ENCODE measurements at regions not wholly inside any gene's neighbourhood (a gene's known extent, or its start where the extent isn't known, plus 50 kb on each side); places are given as distances from the start of the nearest gene placed in this dataset.

DNA sequence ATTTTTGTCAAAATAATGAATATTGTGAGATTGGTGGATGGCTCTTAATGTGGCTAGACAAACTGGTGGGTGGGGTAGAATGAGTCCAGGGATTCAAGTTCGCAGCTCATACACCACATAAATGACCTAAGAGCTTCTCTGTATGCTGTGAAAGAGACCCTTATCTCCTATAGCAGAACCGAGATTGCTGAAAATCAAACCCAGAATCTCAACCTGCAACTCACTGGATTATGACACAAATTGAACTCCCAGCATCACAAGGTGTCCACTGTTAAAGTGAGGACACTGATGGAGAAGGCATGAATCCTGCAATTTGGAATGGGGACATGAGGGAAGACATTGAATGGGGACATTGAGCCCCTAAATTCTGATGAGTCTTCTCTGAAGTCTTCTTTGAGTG is 51.3 kb upstream of the CNKSR3 start:
- no peaks in the 10 kb centered on the region for H3K9me3 ChIP-seq (ENCODE audit: insufficient read depth, low read length, severe bottlenecking)
- H3K4me1 ChIP-seq (ENCODE audit: insufficient read depth, low read length): no peaks in the 10 kb centered on the region
- no peak overlapping the region for H3K4me3 ChIP-seq (ENCODE audit: low read depth in 1 of 2, low read length in 2 of 2)
- no peak overlapping the region for H3K4me2 ChIP-seq (ENCODE audit: insufficient read depth, low read length)
- ATAC-seq (ENCODE audit: insufficient read depth, low read depth) (no peak), DNase-seq (no peak)
- no peaks in the 10 kb centered on the region for H3K79me2 ChIP-seq (ENCODE audit: insufficient read depth, low read length)
- H3K27me3 ChIP-seq (ENCODE audit: insufficient read depth, low read length, poor library complexity): no peaks in the 10 kb centered on the region
- H3K36me3 ChIP-seq (ENCODE audit: insufficient read depth, low read length): no peaks in the 10 kb centered on the region
- no peak overlapping the region for H2AFZ ChIP-seq (ENCODE audit: low read depth, low read length)
- H3K27ac ChIP-seq (ENCODE audit: low read length): no peak overlapping the region
- no peaks in the 10 kb centered on the region for H4K20me1 ChIP-seq (ENCODE audit: insufficient read depth, low read length)
- H3K9ac ChIP-seq (ENCODE audit: low read depth, low read length): no peak overlapping the region
- TF ChIP-seq, protein P1, sequence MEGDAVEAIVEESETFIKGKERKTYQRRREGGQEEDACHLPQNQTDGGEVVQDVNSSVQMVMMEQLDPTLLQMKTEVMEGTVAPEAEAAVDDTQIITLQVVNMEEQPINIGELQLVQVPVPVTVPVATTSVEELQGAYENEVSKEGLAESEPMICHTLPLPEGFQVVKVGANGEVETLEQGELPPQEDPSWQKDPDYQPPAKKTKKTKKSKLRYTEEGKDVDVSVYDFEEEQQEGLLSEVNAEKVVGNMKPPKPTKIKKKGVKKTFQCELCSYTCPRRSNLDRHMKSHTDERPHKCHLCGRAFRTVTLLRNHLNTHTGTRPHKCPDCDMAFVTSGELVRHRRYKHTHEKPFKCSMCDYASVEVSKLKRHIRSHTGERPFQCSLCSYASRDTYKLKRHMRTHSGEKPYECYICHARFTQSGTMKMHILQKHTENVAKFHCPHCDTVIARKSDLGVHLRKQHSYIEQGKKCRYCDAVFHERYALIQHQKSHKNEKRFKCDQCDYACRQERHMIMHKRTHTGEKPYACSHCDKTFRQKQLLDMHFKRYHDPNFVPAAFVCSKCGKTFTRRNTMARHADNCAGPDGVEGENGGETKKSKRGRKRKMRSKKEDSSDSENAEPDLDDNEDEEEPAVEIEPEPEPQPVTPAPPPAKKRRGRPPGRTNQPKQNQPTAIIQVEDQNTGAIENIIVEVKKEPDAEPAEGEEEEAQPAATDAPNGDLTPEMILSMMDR (IDR thresholded peaks at IDR 0.05; ENCODE audit: borderline replicate concordance, extremely low read depth, low read length, poor library complexity, severe bottlenecking): no peak
- TF ChIP-seq EZH2 (IDR thresholded peaks at IDR 0.05; ENCODE audit: borderline replicate concordance, low read depth, low read length, severe bottlenecking): no peak

- Histone ChIP-seq H3K4me2 (ENCODE audit: insufficient read depth, low read length) (no peak overlapping the region), H3K27me3 (ENCODE audit: insufficient read depth, low read length, poor library complexity) (no peaks in the 10 kb centered on the region), H3K9me3 (ENCODE audit: insufficient read depth, low read length, severe bottlenecking) (no peaks in the 10 kb centered on the region), H2AFZ (ENCODE audit: low read depth, low read length) (no peak overlapping the region), H3K79me2 (ENCODE audit: insufficient read depth, low read length) (no peaks in the 10 kb centered on the region), H3K4me3 (ENCODE audit: low read depth in 1 of 2, low read length in 2 of 2) (no peak overlapping the region), H3K9ac (ENCODE audit: low read depth, low read length) (no peak overlapping the region), H3K36me3 (ENCODE audit: insufficient read depth, low read length) (no peaks in the 10 kb centered on the region), H3K27ac (ENCODE audit: low read length) (no peak overlapping the region), H3K4me1 (ENCODE audit: insufficient read depth, low read length) (no peaks in the 10 kb centered on the region), H4K20me1 (ENCODE audit: insufficient read depth, low read length) (no peaks in the 10 kb centered on the region)
- ATAC-seq (ENCODE audit: insufficient read depth, low read depth): no peak
- TF ChIP-seq, protein P1 (IDR thresholded peaks at IDR 0.05; ENCODE audit: borderline replicate concordance, extremely low read depth, low read length, poor library complexity, severe bottlenecking): no peak
- TF ChIP-seq EZH2 (IDR thresholded peaks at IDR 0.05; ENCODE audit: borderline replicate concordance, low read depth, low read length, severe bottlenecking): no peak
- DNase-seq: no peak
Observed at GRCh38 chr6:154565331-154565730, 54.8 kb upstream of the CNKSR3 start.

GRCh38 chr6:154566866-154567265 is 56.4 kb upstream of the CNKSR3 start:
- Histone ChIP-seq H3K36me3 (ENCODE audit: insufficient read depth, low read length) (no peaks in the 10 kb centered on the region), H3K27ac (ENCODE audit: low read length) (no peak overlapping the region), H3K79me2 (ENCODE audit: insufficient read depth, low read length) (no peaks in the 10 kb centered on the region), H4K20me1 (ENCODE audit: insufficient read depth, low read length) (no peaks in the 10 kb centered on the region), H3K9me3 (ENCODE audit: insufficient read depth, low read length, severe bottlenecking) (no peaks in the 10 kb centered on the region), H3K9ac (ENCODE audit: low read depth, low read length) (no peak overlapping the region), H3K4me3 (ENCODE audit: low read depth in 1 of 2, low read length in 2 of 2) (no peak overlapping the region), H3K4me2 (ENCODE audit: insufficient read depth, low read length) (no peak overlapping the region), H3K4me1 (ENCODE audit: insufficient read depth, low read length) (no peaks in the 10 kb centered on the region), H3K27me3 (ENCODE audit: insufficient read depth, low read length, poor library complexity) (no peaks in the 10 kb centered on the region), H2AFZ (ENCODE audit: low read depth, low read length) (no peak overlapping the region)
- ATAC-seq (ENCODE audit: insufficient read depth, low read depth) (no peak), DNase-seq (no peak)
- TF ChIP-seq, protein P1 (IDR thresholded peaks at IDR 0.05; ENCODE audit: borderline replicate concordance, extremely low read depth, low read length, poor library complexity, severe bottlenecking): no peak
- TF ChIP-seq EZH2 (IDR thresholded peaks at IDR 0.05; ENCODE audit: borderline replicate concordance, low read depth, low read length, severe bottlenecking): no peak

DNA sequence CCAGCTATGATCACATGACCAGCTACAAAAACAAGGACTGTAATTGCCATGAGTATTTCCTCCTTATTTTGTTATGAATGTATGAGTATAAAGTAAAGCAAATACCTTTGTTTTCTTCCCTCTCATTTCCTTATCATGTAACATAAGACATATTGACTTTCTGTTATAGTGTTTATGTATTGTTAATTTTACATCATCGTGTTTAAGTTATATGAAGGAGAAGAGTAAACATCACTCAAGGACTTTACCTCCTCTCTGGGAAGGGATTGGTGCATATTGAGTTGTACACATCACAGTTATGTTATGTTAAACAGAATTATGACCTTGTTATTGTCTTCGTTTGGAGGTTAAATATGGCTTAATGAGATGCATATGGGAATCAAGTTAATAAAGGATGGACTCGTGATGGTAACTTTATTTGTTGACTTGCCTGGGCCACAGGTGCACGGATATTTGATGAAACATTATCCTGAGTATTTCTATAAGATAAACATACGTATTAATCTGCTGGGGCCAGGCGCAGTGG is 57.3 kb upstream of the CNKSR3 start:
- DNase-seq: no peak
- Histone ChIP-seq H2AFZ (ENCODE audit: low read depth, low read length) (no peak overlapping the region), H3K4me2 (ENCODE audit: insufficient read depth, low read length) (no peak overlapping the region), H3K79me2 (ENCODE audit: insufficient read depth, low read length) (no peaks in the 10 kb centered on the region), H3K4me3 (ENCODE audit: low read depth in 1 of 2, low read length in 2 of 2) (no peak overlapping the region), H3K27ac (ENCODE audit: low read length) (no peak overlapping the region), H4K20me1 (ENCODE audit: insufficient read depth, low read length) (no peaks in the 10 kb centered on the region), H3K4me1 (ENCODE audit: insufficient read depth, low read length) (no peaks in the 10 kb centered on the region), H3K36me3 (ENCODE audit: insufficient read depth, low read length) (no peaks in the 10 kb centered on the region), H3K9me3 (ENCODE audit: insufficient read depth, low read length, severe bottlenecking) (no peaks in the 10 kb centered on the region), H3K9ac (ENCODE audit: low read depth, low read length) (no peak overlapping the region), H3K27me3 (ENCODE audit: insufficient read depth, low read length, poor library complexity) (no peaks in the 10 kb centered on the region)
- TF ChIP-seq, protein P1 (IDR thresholded peaks at IDR 0.05; ENCODE audit: borderline replicate concordance, extremely low read depth, low read length, poor library complexity, severe bottlenecking): no peak
- no peak for TF ChIP-seq EZH2 (IDR thresholded peaks at IDR 0.05; ENCODE audit: borderline replicate concordance, low read depth, low read length, severe bottlenecking)
- no peak for ATAC-seq (ENCODE audit: insufficient read depth, low read depth)

All from DND-41 (cell line).